ENCODE measurements at regions not wholly inside any gene's neighbourhood (a gene's known extent, or its start where the extent isn't known, plus 50 kb on each side); places are given as distances from the start of the nearest gene placed in this dataset.
A peak's percentile ranks its signal among the peaks of the same experiment; 100 is the strongest.

DNA sequence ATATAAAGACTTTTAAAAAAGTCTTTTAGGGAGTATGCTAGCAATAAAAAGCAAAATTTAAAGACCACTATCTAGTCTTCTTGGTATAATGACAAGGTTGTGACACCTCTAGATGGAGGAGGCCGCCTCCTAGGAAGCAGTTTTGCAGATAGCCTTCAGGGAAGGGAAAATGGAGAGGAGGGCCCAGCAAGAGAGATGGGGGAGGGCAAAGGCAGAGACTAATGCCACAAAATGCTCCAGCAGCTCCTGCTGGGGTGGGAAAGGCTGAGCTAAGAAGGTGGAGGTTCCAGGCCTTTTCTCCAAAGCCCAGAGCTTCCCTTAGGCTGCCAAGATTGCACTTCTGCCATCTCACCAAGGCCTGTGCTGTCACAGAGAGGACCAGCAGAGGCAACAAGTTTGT, 153.9 kb upstream of the THSD7B start:
- DNase-seq (no peak), ATAC-seq (no peak)
- Histone ChIP-seq H3K4me3 (ENCODE audit: low read length) (no peak overlapping the region), H3K27ac (ENCODE audit: low read depth, low read length) (no peak overlapping the region), H3K36me3 (ENCODE audit: control insufficient read depth in 2 of 3, insufficient read depth in 3 of 3, low read length in 3 of 3) (no peaks in the 10 kb centered on the region), H3K9me3 (ENCODE audit: control insufficient read depth in 2 of 3, low read length in 3 of 3) (no peaks in the 10 kb centered on the region), H3K27me3 (ENCODE audit: control insufficient read depth in 2 of 2, insufficient read depth in 2 of 2, low read length in 2 of 2) (no peaks in the 10 kb centered on the region), H3K4me1 (ENCODE audit: control insufficient read depth in 2 of 2, insufficient read depth in 2 of 2, low read length in 2 of 2) (no peaks in the 10 kb centered on the region)
- intact Hi-C loops (cut with micrococcal nuclease) = no loop called here
- H3K9me3 Mint-ChIP-seq = peaks cover 0 to 7% (median 3%) of the 10 kb centered on the region in 11 donors
- CTCF ChIA-PET = no interaction called here
- H3K4me1 Mint-ChIP-seq = peaks cover 0 to 1% (median 0%) of the 10 kb centered on the region in 7 donors
- H3K4me3 Mint-ChIP-seq = no peak overlapping the region
- no peaks in the 10 kb centered on the region for H3K36me3 Mint-ChIP-seq
- peak overlapping the region in 1 of 9 donors; percentile 48 for H3K27ac Mint-ChIP-seq
- H3K27me3 Mint-ChIP-seq = peaks cover 0 to 21% (median 9%) of the 10 kb centered on the region in 5 donors
- POLR2A ChIA-PET = no interaction called here

DNA sequence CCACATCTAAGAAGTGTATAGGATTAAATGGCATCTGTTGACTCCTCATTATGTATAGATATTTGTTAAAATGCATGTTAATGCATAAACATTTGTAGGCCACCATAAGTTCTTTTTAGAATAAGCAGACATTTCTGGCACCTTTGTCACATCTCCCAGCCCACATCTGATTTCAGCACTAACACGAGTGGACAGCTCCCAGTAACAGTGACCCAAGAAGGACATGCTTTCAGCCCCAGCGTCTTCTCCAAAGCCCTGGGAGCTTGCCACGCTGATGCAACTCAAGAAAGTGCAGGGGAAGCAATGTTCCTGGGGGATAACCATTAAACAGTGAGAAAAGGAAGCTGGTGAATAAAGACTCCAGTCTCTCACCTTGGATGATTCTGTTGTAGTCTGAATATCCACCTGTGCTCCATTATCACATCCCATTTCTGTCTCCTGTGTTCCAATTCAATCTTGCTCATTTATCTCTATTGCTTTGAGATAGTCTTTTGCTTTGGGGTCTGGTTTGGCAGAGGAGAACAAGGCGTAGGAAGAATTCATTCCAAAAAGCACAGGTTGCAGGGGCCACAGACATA, 182.6 kb upstream of the THSD7B start:
- ATAC-seq = no peak
- Mint-ChIP-seq H3K36me3 (no peaks in the 10 kb centered on the region), H3K9me3 (peaks cover 0 to 12% (median 2%) of the 10 kb centered on the region in 11 donors), H3K27me3 (peaks cover 0 to 24% (median 7%) of the 10 kb centered on the region in 5 donors), H3K27ac (no peak overlapping the region), H3K4me3 (no peak overlapping the region), H3K4me1 (no peaks in the 10 kb centered on the region)
- Histone ChIP-seq H3K4me1 (ENCODE audit: control insufficient read depth in 2 of 2, insufficient read depth in 2 of 2, low read length in 2 of 2) (no peaks in the 10 kb centered on the region), H3K9me3 (ENCODE audit: control insufficient read depth in 2 of 3, low read length in 3 of 3) (no peaks in the 10 kb centered on the region), H3K36me3 (ENCODE audit: control insufficient read depth in 2 of 3, insufficient read depth in 3 of 3, low read length in 3 of 3) (no peaks in the 10 kb centered on the region), H3K27me3 (ENCODE audit: control insufficient read depth in 2 of 2, insufficient read depth in 2 of 2, low read length in 2 of 2) (no peaks in the 10 kb centered on the region), H3K4me3 (ENCODE audit: low read length) (no peak overlapping the region), H3K27ac (ENCODE audit: low read depth, low read length) (no peak overlapping the region)
- DNase-seq = peak in 2 of 9 donors; percentile 2 to 25
- ChIA-PET CTCF (no interaction called here), POLR2A (no interaction called here)
- intact Hi-C loops (cut with micrococcal nuclease) = loop anchor here in 1 of 2 donors (5.0 kb wide), 1 partner anchor 55 kb away; no protein-coding TSS in a partner anchor

DNA sequence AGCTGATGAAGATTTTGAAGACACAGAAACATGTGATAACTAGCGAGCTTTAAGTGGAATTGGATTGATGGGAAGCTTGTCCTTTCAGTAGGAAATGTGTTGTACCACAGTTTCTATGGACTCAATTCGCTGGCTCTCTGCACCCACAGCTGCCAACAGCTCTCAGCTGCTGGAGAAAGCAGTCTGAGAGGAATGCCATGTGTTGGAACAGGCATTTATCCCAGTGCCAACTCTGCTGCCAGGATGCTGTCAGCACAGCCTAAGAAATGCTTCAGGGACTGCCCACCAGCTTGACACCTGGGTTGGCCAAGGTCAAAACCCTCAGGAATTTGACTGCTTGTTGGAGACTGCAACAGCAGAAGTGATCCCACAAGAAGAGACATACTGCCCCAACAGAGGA, 193.0 kb upstream of the THSD7B start:
- H3K36me3 Mint-ChIP-seq = no peaks in the 10 kb centered on the region
- H3K9me3 Mint-ChIP-seq = peaks cover 0 to 2% (median 0%) of the 10 kb centered on the region in 11 donors

DNA sequence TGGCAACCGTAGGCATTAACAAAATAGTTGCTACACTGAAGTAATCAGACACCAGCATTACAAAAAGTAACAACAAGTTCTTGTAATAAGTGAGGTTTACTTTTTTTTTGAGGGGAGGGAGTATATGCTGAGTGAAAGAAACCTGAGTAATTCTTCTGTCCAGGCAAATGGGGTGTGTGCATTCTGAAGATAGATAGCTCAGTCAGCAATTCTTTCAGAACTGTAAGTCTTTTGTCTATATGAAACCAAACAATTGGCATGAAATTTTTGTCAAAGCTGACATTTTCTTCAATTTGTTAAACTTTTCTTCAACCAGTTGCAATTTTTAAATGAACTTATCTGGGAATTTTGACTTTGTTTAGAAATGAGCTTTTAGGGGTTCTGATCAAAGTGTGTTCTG, 208.1 kb upstream of the THSD7B start:
- peaks cover 0 to 5% (median 0%) of the 10 kb centered on the region in 11 donors for H3K9me3 Mint-ChIP-seq
- no peak overlapping the region for H3K4me3 ChIP-seq (ENCODE audit: low read length)
- H3K27me3 Mint-ChIP-seq = peaks cover 3 to 39% (median 34%) of the 10 kb centered on the region in 5 donors
- no peaks in the 10 kb centered on the region for H3K4me1 ChIP-seq (ENCODE audit: control insufficient read depth in 2 of 2, insufficient read depth in 2 of 2, low read length in 2 of 2)
- H3K36me3 ChIP-seq (ENCODE audit: control insufficient read depth in 2 of 3, insufficient read depth in 3 of 3, low read length in 3 of 3) = no peaks in the 10 kb centered on the region
- H3K9me3 ChIP-seq (ENCODE audit: control insufficient read depth in 2 of 3, low read length in 3 of 3) = no peaks in the 10 kb centered on the region
- H3K4me1 Mint-ChIP-seq = no peaks in the 10 kb centered on the region
- no peak overlapping the region for H3K27ac ChIP-seq (ENCODE audit: low read depth, low read length)
- DNase-seq (no peak), ATAC-seq (no peak)
- intact Hi-C loops (cut with micrococcal nuclease) = loop anchor here in 1 of 2 donors (10.0 kb wide), 1 partner anchor 1582 kb away; no protein-coding TSS in a partner anchor
- CTCF ChIA-PET = no interaction called here
- no peak overlapping the region for H3K4me3 Mint-ChIP-seq
- no peaks in the 10 kb centered on the region for H3K27me3 ChIP-seq (ENCODE audit: control insufficient read depth in 2 of 2, insufficient read depth in 2 of 2, low read length in 2 of 2)
- H3K27ac Mint-ChIP-seq = no peak overlapping the region
- POLR2A ChIA-PET = no interaction called here
- H3K36me3 Mint-ChIP-seq = no peaks in the 10 kb centered on the region

More for the DNA sequence above, 193.0 kb upstream of the THSD7B start:
- Mint-ChIP-seq H3K27me3 (peaks cover 0 to 19% (median 4%) of the 10 kb centered on the region in 5 donors), H3K4me3 (no peak overlapping the region), H3K27ac (no peak overlapping the region), H3K4me1 (no peaks in the 10 kb centered on the region)
- H3K27me3 ChIP-seq (ENCODE audit: control insufficient read depth in 2 of 2, insufficient read depth in 2 of 2, low read length in 2 of 2) = no peaks in the 10 kb centered on the region
- no peak overlapping the region for H3K27ac ChIP-seq (ENCODE audit: low read depth, low read length)
- no peaks in the 10 kb centered on the region for H3K9me3 ChIP-seq (ENCODE audit: control insufficient read depth in 2 of 3, low read length in 3 of 3)
- CTCF ChIA-PET = no interaction called here
- no peaks in the 10 kb centered on the region for H3K36me3 ChIP-seq (ENCODE audit: control insufficient read depth in 2 of 3, insufficient read depth in 3 of 3, low read length in 3 of 3)
- no peaks in the 10 kb centered on the region for H3K4me1 ChIP-seq (ENCODE audit: control insufficient read depth in 2 of 2, insufficient read depth in 2 of 2, low read length in 2 of 2)
- POLR2A ChIA-PET = no interaction called here
- intact Hi-C loops (cut with micrococcal nuclease) = no loop called here
- no peak for ATAC-seq
- no peak for DNase-seq
- H3K4me3 ChIP-seq (ENCODE audit: low read length) = no peak overlapping the region

DNA sequence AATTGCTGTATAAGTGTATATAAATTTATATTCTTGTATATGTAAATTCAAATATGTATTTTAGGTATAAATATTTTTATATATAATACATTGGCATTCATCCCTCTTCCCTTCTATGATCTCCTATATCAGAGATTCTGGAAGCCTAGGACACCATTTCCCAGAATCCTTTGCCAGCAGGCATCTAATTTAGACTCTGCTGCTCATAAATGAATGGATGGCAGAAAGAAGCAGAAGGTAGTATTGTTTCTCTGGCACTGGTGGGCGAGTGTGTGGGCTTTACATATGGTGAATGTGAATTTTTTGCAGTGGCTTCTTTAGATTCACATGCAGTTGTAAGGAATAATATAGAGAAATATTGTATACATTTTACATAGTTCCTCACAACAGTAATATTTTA, 215.2 kb upstream of the THSD7B start:
- ATAC-seq = no peak

DNA sequence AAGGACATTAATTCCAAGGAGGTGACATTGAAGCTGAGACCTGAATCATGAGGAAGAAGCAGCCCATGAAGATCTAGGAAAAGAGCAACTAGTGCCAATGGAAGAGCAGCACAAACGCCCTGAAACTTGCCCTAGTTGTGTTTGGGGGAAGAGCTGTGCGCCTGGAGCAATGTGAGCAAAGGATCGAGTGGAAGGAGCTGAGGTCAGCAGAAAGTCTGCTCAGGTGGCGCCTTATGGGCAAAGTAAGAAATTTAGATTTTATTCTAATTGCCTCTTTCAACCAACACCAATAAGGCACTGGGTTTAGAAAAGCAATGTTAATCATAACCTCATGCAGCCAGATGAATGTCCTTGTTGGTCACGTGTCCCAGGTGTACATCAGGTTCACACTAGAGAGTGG, 226.0 kb upstream of the THSD7B start:
- Histone ChIP-seq H3K27ac (ENCODE audit: low read depth, low read length) (no peak overlapping the region), H3K36me3 (ENCODE audit: control insufficient read depth in 2 of 3, insufficient read depth in 3 of 3, low read length in 3 of 3) (no peaks in the 10 kb centered on the region), H3K4me3 (ENCODE audit: low read length) (no peak overlapping the region), H3K4me1 (ENCODE audit: control insufficient read depth in 2 of 2, insufficient read depth in 2 of 2, low read length in 2 of 2) (no peaks in the 10 kb centered on the region), H3K9me3 (ENCODE audit: control insufficient read depth in 2 of 3, low read length in 3 of 3) (no peaks in the 10 kb centered on the region), H3K27me3 (ENCODE audit: control insufficient read depth in 2 of 2, insufficient read depth in 2 of 2, low read length in 2 of 2) (no peaks in the 10 kb centered on the region)
- H3K4me1 Mint-ChIP-seq = no peaks in the 10 kb centered on the region
- H3K27me3 Mint-ChIP-seq = peaks cover 0 to 22% (median 15%) of the 10 kb centered on the region in 5 donors
- DNase-seq = no peak
- no peaks in the 10 kb centered on the region for H3K36me3 Mint-ChIP-seq
- ATAC-seq = no peak
- intact Hi-C loops (cut with micrococcal nuclease) = no loop called here
- ChIA-PET POLR2A (no interaction called here), CTCF (no interaction called here)
- H3K9me3 Mint-ChIP-seq = peaks cover 0 to 1% (median 0%) of the 10 kb centered on the region in 11 donors
- no peak overlapping the region for H3K4me3 Mint-ChIP-seq
- no peak overlapping the region for H3K27ac Mint-ChIP-seq

More for the DNA sequence above, 215.2 kb upstream of the THSD7B start:
- Histone ChIP-seq H3K27ac (ENCODE audit: low read depth, low read length) (no peak overlapping the region), H3K9me3 (ENCODE audit: control insufficient read depth in 2 of 3, low read length in 3 of 3) (no peaks in the 10 kb centered on the region), H3K36me3 (ENCODE audit: control insufficient read depth in 2 of 3, insufficient read depth in 3 of 3, low read length in 3 of 3) (no peaks in the 10 kb centered on the region), H3K4me1 (ENCODE audit: control insufficient read depth in 2 of 2, insufficient read depth in 2 of 2, low read length in 2 of 2) (no peaks in the 10 kb centered on the region), H3K27me3 (ENCODE audit: control insufficient read depth in 2 of 2, insufficient read depth in 2 of 2, low read length in 2 of 2) (no peaks in the 10 kb centered on the region), H3K4me3 (ENCODE audit: low read length) (no peak overlapping the region)
- H3K4me1 Mint-ChIP-seq = no peaks in the 10 kb centered on the region
- DNase-seq = no peak
- H3K4me3 Mint-ChIP-seq = no peak overlapping the region
- CTCF ChIA-PET = no interaction called here
- POLR2A ChIA-PET = no interaction called here
- H3K9me3 Mint-ChIP-seq = peaks cover 0 to 5% (median 0%) of the 10 kb centered on the region in 11 donors
- H3K36me3 Mint-ChIP-seq = no peaks in the 10 kb centered on the region
- intact Hi-C loops (cut with micrococcal nuclease) = loop anchor here in 1 of 2 donors (10.0 kb wide), 1 partner anchor 1575 kb away; no protein-coding TSS in a partner anchor
- no peak overlapping the region for H3K27ac Mint-ChIP-seq
- peaks cover 0 to 27% (median 25%) of the 10 kb centered on the region in 5 donors for H3K27me3 Mint-ChIP-seq

DNA sequence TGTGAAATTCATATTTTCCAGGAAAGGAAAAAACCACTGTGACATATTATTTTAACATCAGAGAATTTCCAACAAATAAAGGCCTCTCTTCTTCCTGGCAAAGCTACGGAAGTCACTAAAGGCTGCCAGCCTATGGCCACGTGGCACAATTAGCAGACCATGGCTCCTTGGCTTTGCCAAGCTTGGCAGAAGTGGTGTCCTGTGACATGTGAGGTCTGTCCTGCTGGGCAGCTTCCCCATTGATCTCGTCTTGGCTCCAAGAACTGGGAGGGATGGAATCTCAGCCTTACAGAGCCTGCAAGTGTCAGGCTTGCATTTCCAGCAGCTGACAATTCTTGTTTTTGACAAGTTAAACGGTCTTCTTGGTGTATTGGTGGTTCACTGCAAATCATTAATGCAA, 226.9 kb upstream of the THSD7B start:
- ATAC-seq (no peak), DNase-seq (no peak)
- H3K9me3 ChIP-seq (ENCODE audit: control insufficient read depth in 2 of 3, low read length in 3 of 3) = no peaks in the 10 kb centered on the region
- no peak overlapping the region for H3K27ac Mint-ChIP-seq
- H3K4me1 Mint-ChIP-seq = no peaks in the 10 kb centered on the region
- POLR2A ChIA-PET = no interaction called here
- H3K36me3 Mint-ChIP-seq = no peaks in the 10 kb centered on the region
- intact Hi-C loops (cut with micrococcal nuclease) = no loop called here
- no peaks in the 10 kb centered on the region for H3K36me3 ChIP-seq (ENCODE audit: control insufficient read depth in 2 of 3, insufficient read depth in 3 of 3, low read length in 3 of 3)
- H3K27me3 Mint-ChIP-seq = peaks cover 0 to 22% (median 11%) of the 10 kb centered on the region in 5 donors
- no peak overlapping the region for H3K4me3 ChIP-seq (ENCODE audit: low read length)
- H3K27ac ChIP-seq (ENCODE audit: low read depth, low read length) = no peak overlapping the region
- H3K9me3 Mint-ChIP-seq = peaks cover 0 to 1% (median 0%) of the 10 kb centered on the region in 11 donors
- CTCF ChIA-PET = no interaction called here
- H3K4me1 ChIP-seq (ENCODE audit: control insufficient read depth in 2 of 2, insufficient read depth in 2 of 2, low read length in 2 of 2) = no peaks in the 10 kb centered on the region
- no peaks in the 10 kb centered on the region for H3K27me3 ChIP-seq (ENCODE audit: control insufficient read depth in 2 of 2, insufficient read depth in 2 of 2, low read length in 2 of 2)
- H3K4me3 Mint-ChIP-seq = no peak overlapping the region

All from naive thymus-derived CD4-positive, alpha-beta T cell (primary cell).